ENCODE measurements at regions not wholly inside any gene's neighbourhood (a gene's known extent, or its start where the extent isn't known, plus 50 kb on each side); places are given as distances from the start of the nearest gene placed in this dataset.
"Not testable (repeated sequence)": the region's sequence is repeated elsewhere in the genome, so short reads cannot be mapped to it uniquely, and the experiment has no call there.

- Mint-ChIP-seq H3K27me3 (ENCODE audit: insufficient read depth) (peaks cover 23% of the 10 kb centered on the region), H3K4me1 (ENCODE audit: low read depth) (no peaks in the 10 kb centered on the region), H3K9me3 (no peaks in the 10 kb centered on the region), H3K4me3 (no peak overlapping the region), H3K36me3 (ENCODE audit: low read depth) (no peaks in the 10 kb centered on the region), H3K27ac (no peak overlapping the region)
- intact Hi-C loops (cut with micrococcal nuclease), result no loop called here
- no peak for DNase-seq (ENCODE audit: low spot score)
Observed at GRCh38 chr6:43887906-43888683, 118.1 kb downstream of the VEGFA start.

- Mint-ChIP-seq H3K27me3 (ENCODE audit: insufficient read depth) (peaks cover 19% of the 10 kb centered on the region), H3K9me3 (no peaks in the 10 kb centered on the region), H3K4me3 (no peak overlapping the region), H3K27ac (no peak overlapping the region), H3K4me1 (ENCODE audit: low read depth) (no peaks in the 10 kb centered on the region), H3K36me3 (ENCODE audit: low read depth) (no peaks in the 10 kb centered on the region)
- intact Hi-C loops (cut with micrococcal nuclease), result no loop called here
- DNase-seq (ENCODE audit: low spot score), result no peak
Observed at GRCh38 chr6:43887340-43887858, 117.4 kb downstream of the VEGFA start.

DNA sequence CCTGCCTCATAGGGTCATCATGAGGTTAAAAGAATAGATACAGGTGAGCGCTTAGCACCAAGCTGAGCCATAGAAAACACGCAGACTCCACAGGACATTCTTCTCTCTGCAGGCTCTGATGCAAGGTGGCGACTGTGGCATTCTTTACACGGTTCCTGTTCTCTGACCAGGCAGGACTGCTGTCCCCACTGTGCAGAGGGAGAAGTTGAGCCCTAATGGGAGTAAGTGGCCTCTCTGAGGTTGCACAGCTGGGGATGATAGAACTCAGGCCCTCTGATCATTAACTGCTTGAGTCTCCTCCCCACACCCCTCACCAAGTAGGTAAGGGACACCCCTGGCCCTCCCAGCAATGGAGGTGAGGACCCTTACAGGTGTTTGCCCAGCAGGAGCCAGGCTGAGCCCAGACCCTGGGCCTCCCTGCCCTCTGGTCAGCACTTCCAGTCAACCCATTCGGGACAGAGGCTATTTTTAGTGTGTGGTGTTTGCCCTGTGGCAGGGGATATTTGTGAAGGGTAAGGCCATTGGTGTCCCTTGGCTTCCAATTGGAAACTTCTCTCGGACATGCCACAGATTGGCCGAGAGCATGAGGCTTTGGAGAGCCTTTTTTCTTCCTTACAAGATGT is 116.8 kb downstream of the VEGFA start:
- no peaks in the 10 kb centered on the region for H3K9me3 Mint-ChIP-seq
- no peaks in the 10 kb centered on the region for H3K36me3 Mint-ChIP-seq (ENCODE audit: low read depth)
- no peak overlapping the region for H3K27ac Mint-ChIP-seq
- DNase-seq (ENCODE audit: low spot score), result no peak
- H3K4me1 Mint-ChIP-seq (ENCODE audit: low read depth), result no peaks in the 10 kb centered on the region
- H3K27me3 Mint-ChIP-seq (ENCODE audit: insufficient read depth), result peaks cover 15% of the 10 kb centered on the region
- intact Hi-C loops (cut with micrococcal nuclease), result no loop called here
- H3K4me3 Mint-ChIP-seq, result no peak overlapping the region

GRCh38 chr6:43886067-43886461 is 116.1 kb downstream of the VEGFA start:
- Mint-ChIP-seq H3K4me3 (no peak overlapping the region), H3K27me3 (ENCODE audit: insufficient read depth) (peaks cover 11% of the 10 kb centered on the region), H3K9me3 (no peaks in the 10 kb centered on the region), H3K27ac (no peak overlapping the region), H3K4me1 (ENCODE audit: low read depth) (no peaks in the 10 kb centered on the region), H3K36me3 (ENCODE audit: low read depth) (no peaks in the 10 kb centered on the region)
- no peak for DNase-seq (ENCODE audit: low spot score)
- intact Hi-C loops (cut with micrococcal nuclease), result no loop called here

GRCh38 chr6:43885399-43886066 is 115.5 kb downstream of the VEGFA start:
- Mint-ChIP-seq H3K27ac (no peak overlapping the region), H3K4me3 (no peak overlapping the region), H3K4me1 (ENCODE audit: low read depth) (no peaks in the 10 kb centered on the region), H3K9me3 (no peaks in the 10 kb centered on the region), H3K27me3 (ENCODE audit: insufficient read depth) (peaks cover 8% of the 10 kb centered on the region), H3K36me3 (ENCODE audit: low read depth) (no peaks in the 10 kb centered on the region)
- DNase-seq (ENCODE audit: low spot score), result no peak
- intact Hi-C loops (cut with micrococcal nuclease), result no loop called here

- DNase-seq (ENCODE audit: low spot score), result no peak
- intact Hi-C loops (cut with micrococcal nuclease), result no loop called here
- no peaks in the 10 kb centered on the region for H3K9me3 Mint-ChIP-seq
- H3K27ac Mint-ChIP-seq, result no peak overlapping the region
- no peaks in the 10 kb centered on the region for H3K36me3 Mint-ChIP-seq (ENCODE audit: low read depth)
- no peaks in the 10 kb centered on the region for H3K4me1 Mint-ChIP-seq (ENCODE audit: low read depth)
- H3K27me3 Mint-ChIP-seq (ENCODE audit: insufficient read depth), result peaks cover 5% of the 10 kb centered on the region
- H3K4me3 Mint-ChIP-seq, result no peak overlapping the region
Observed at GRCh38 chr6:43884652-43885022, 114.6 kb downstream of the VEGFA start.

DNA sequence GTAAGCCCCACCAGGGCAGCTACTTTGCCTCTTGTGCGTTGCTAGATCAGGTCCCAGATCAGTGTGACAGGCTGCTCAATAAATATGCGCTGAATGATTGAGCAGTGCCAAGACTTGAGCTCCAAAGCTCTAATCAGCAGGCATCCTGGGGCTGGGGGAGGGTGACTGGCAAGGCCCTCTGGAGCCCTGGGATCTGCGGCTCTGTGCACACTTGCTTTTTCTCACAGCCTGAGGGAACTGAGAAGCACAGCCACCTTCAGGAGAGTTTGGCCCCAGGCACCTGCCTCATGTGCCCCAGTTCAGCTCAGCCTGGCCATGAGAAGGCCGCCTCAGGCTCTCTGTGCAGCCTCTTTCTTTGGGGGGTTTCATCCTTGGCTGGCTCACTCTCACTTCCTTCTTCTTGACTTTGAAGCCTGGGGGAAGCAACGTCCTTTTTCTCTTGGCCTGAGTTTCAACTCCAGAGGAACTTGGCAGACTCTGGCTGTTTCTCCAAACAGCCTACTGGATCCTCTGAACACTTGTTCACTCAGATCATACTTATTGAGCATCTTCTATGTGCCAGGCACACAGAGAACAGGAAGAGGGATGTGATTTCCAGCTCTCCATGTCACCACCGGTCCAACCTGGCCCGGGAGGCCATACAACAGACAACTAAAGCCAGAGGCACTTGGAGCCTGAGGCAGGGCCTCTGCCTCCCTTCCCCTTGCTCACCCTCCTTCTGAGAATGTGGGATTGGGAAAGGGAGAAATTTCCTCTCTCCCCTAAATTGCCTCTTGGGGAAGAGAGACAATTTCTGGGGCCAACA is 114.0 kb downstream of the VEGFA start:
- intact Hi-C loops (cut with micrococcal nuclease), result no loop called here
- no peak overlapping the region for H3K27ac Mint-ChIP-seq
- no peaks in the 10 kb centered on the region for H3K9me3 Mint-ChIP-seq
- H3K4me1 Mint-ChIP-seq (ENCODE audit: low read depth), result no peaks in the 10 kb centered on the region
- no peak for DNase-seq (ENCODE audit: low spot score)
- H3K4me3 Mint-ChIP-seq, result no peak overlapping the region
- peaks cover 3% of the 10 kb centered on the region for H3K27me3 Mint-ChIP-seq (ENCODE audit: insufficient read depth)
- no peaks in the 10 kb centered on the region for H3K36me3 Mint-ChIP-seq (ENCODE audit: low read depth)

GRCh38 chr6:43882690-43883448 is 112.9 kb downstream of the VEGFA start:
- H3K36me3 Mint-ChIP-seq (ENCODE audit: low read depth); intact Hi-C loops (cut with micrococcal nuclease); H3K4me1 Mint-ChIP-seq (ENCODE audit: low read depth); H3K9me3 Mint-ChIP-seq; H3K4me3 Mint-ChIP-seq; H3K27me3 Mint-ChIP-seq (ENCODE audit: insufficient read depth); DNase-seq (ENCODE audit: low spot score); H3K27ac Mint-ChIP-seq: not testable (repeated sequence)

GRCh38 chr6:43880236-43881137 is 110.5 kb downstream of the VEGFA start:
- Mint-ChIP-seq H3K4me1 (ENCODE audit: low read depth) (no peaks in the 10 kb centered on the region), H3K4me3 (no peak overlapping the region), H3K9me3 (no peaks in the 10 kb centered on the region), H3K36me3 (ENCODE audit: low read depth) (no peaks in the 10 kb centered on the region), H3K27me3 (ENCODE audit: insufficient read depth) (no peaks in the 10 kb centered on the region), H3K27ac (no peak overlapping the region)
- no peak for DNase-seq (ENCODE audit: low spot score)
- intact Hi-C loops (cut with micrococcal nuclease), result no loop called here

GRCh38 chr6:43879722-43880121 is 109.7 kb downstream of the VEGFA start:
- no peak overlapping the region for H3K27ac Mint-ChIP-seq
- no peaks in the 10 kb centered on the region for H3K9me3 Mint-ChIP-seq
- no peak for DNase-seq (ENCODE audit: low spot score)
- H3K27me3 Mint-ChIP-seq (ENCODE audit: insufficient read depth), result no peaks in the 10 kb centered on the region
- no peak overlapping the region for H3K4me3 Mint-ChIP-seq
- intact Hi-C loops (cut with micrococcal nuclease), result no loop called here
- no peaks in the 10 kb centered on the region for H3K36me3 Mint-ChIP-seq (ENCODE audit: low read depth)
- no peaks in the 10 kb centered on the region for H3K4me1 Mint-ChIP-seq (ENCODE audit: low read depth)

DNA sequence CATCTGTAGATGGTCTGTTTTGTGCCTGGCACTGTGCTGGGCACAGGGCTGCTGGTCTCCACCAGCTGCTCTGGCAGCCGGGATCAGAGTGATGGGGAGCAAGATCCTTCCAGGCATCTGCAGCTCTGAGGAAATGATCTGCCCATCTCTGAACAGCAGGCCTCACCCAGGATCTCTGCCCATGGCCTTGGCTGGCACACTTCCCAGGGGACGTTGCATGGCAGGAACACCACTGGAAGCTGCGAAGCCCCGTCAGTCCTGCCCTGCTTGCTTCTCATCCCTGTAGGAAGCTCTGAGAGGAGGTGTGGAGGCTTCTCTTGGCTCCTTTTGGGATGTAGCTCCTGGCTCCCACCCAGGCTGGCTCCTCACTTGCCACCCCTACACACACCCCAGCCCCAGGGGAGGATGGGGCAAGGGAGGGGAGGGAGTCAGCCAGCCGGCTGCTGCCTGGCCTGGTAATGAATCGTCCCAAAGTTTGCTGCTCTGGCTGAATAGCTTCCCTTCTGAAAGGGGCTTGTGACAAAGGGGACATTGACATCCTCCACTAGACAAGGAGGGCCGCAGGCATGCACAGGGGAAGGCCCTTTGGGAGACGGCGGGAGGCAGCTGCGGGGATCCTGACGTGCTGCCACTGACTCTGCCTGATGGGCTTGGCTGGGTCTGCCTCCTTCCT is 108.9 kb downstream of the VEGFA start:
- no peaks in the 10 kb centered on the region for H3K4me1 Mint-ChIP-seq (ENCODE audit: low read depth)
- intact Hi-C loops (cut with micrococcal nuclease), result no loop called here
- no peak for DNase-seq (ENCODE audit: low spot score)
- H3K27ac Mint-ChIP-seq, result no peak overlapping the region
- no peaks in the 10 kb centered on the region for H3K36me3 Mint-ChIP-seq (ENCODE audit: low read depth)
- no peak overlapping the region for H3K4me3 Mint-ChIP-seq
- no peaks in the 10 kb centered on the region for H3K9me3 Mint-ChIP-seq
- no peaks in the 10 kb centered on the region for H3K27me3 Mint-ChIP-seq (ENCODE audit: insufficient read depth)

All from activated T-helper 1 cell treated with anti-CD3 and anti-CD28 coated beads, Interleukin-12 subunit alpha, Interleukin-12 subunit beta, Interleukin-2, Interleukin-4 antibody, amounts not matched to agents 30 ng/mL and 10 ng/mL and 1 ng/mL, durations not matched to agents 14 hours and 24 hours and 36 hours (primary cell).